PFSK-1 (cell line): ENCODE measurements at regions not wholly inside any gene's neighbourhood (a gene's known extent, or its start where the extent isn't known, plus 50 kb on each side); places are given as distances from the start of the nearest gene placed in this dataset.

Experiments
- FOXP2 ChIP-seq: optimal IDR thresholded peaks from 2 replicates; pipeline ENCODE3; 2011; ENCODE audit warnings: borderline replicate concordance, control low read depth, inconsistent platforms; ENCODE audit not compliant: insufficient read depth; ENCODE audit errors: extremely low read length, extremely low read depth
- POLR2AphosphoS5 ChIP-seq: IDR thresholded peaks from 2 replicates; pipeline ENCODE4 v1.6.1; 2012; ENCODE audit warnings: low read depth, mild to moderate bottlenecking, control low read depth, low read length, moderate library complexity
- REST ChIP-seq, 2 experiments: IDR thresholded peaks; 2 replicates each; pipeline versions ENCODE4 v1.6.1 to v1.8.0; 2011 to 2012; ENCODE audit warnings: low read depth in 2 of 2, low read length in 2 of 2, control low read depth in 1 of 2, inconsistent platforms in 1 of 2, mild to moderate bottlenecking in 1 of 2, moderate library complexity in 1 of 2; ENCODE audit not compliant: insufficient read depth in 1 of 2
- SIN3A ChIP-seq: IDR thresholded peaks from 2 replicates; pipeline ENCODE4 v1.6.1; 2012; ENCODE audit warnings: mild to moderate bottlenecking, low read length, moderate library complexity, borderline replicate concordance; ENCODE audit not compliant: insufficient read depth
- TAF1 ChIP-seq: IDR thresholded peaks from 2 replicates; pipeline ENCODE4 v1.6.1; 2012; ENCODE audit warnings: low read length, control low read depth, borderline replicate concordance; ENCODE audit not compliant: insufficient read depth

GRCh38 chr13:81659984-81660383 lies 1319.1 kb upstream of the SPRY2 start:
- no peak for TF ChIP-seq SIN3A

- TF ChIP-seq REST (IDR thresholded peaks at IDR 0.05; ENCODE audit: insufficient read depth in 1 of 2, low read depth in 2 of 2, low read length in 2 of 2), result no peak
- no peak for TF ChIP-seq POLR2AphosphoS5
- no peak for TF ChIP-seq TAF1
- no peak for TF ChIP-seq FOXP2
- no peak for TF ChIP-seq SIN3A
Observed at GRCh38 chr13:81658598-81659370, 1317.9 kb upstream of the SPRY2 start.

DNA sequence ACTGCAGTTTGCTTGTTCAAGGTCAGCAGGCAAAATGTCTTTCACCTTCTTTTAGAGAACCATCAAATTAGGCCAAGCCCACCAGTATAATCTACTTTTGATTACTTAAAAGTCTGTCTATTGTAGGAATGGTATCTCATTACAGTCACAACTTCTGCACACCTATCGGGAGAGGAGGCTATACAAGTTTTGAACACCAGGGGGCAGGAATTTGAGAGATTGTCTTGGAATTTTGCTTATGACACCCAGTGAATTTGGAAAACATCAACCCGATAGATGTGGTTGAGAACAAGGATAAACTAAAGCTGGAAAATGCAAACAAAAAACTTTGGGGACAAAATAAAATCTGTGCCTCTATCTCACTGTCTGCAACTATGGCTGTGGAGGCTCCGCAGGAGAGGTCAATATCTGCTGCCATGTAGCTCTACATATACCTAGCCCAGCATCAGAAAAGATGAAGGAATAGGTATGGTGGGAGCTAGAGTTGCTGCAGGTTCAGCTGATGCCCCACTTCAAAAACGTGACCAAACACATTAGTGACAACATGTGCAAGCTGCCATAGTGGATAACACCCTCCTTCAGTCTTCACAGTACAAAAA lies 1299.2 kb upstream of the SPRY2 start:
- TF ChIP-seq REST (IDR thresholded peaks at IDR 0.05; ENCODE audit: insufficient read depth in 1 of 2, low read depth in 2 of 2, low read length in 2 of 2) (no peak), TAF1 (no peak), SIN3A (no peak), POLR2AphosphoS5 (no peak), FOXP2 (no peak)

GRCh38 chr13:81637457-81637856 lies 1296.5 kb upstream of the SPRY2 start:
- TF ChIP-seq SIN3A (no peak), TAF1 (no peak), POLR2AphosphoS5 (no peak), REST (IDR thresholded peaks at IDR 0.05; ENCODE audit: insufficient read depth in 1 of 2, low read depth in 2 of 2, low read length in 2 of 2) (no peak), FOXP2 (no peak)

- no peak for TF ChIP-seq FOXP2
- no peak for TF ChIP-seq POLR2AphosphoS5
- TF ChIP-seq REST (IDR thresholded peaks at IDR 0.05; ENCODE audit: insufficient read depth in 1 of 2, low read depth in 2 of 2, low read length in 2 of 2), result no peak
- no peak for TF ChIP-seq TAF1
- no peak for TF ChIP-seq SIN3A
Observed at GRCh38 chr13:81636120-81636519, 1295.2 kb upstream of the SPRY2 start.
